ENCODE measurements at regions not wholly inside any gene's neighbourhood (a gene's known extent, or its start where the extent isn't known, plus 50 kb on each side); places are given as distances from the start of the nearest gene placed in this dataset.

- no peaks in the 10 kb centered on the region for H3K4me1 ChIP-seq (ENCODE audit: insufficient read depth, low read length)
- no peak for TF ChIP-seq CTCF (IDR thresholded peaks at IDR 0.05; ENCODE audit: extremely low read depth, low read depth, low read length)
- H3K9me3 ChIP-seq (ENCODE audit: low read depth, low read length), result no peaks in the 10 kb centered on the region
- H2AFZ ChIP-seq (ENCODE audit: low read length), result no peak overlapping the region
- H3K27ac ChIP-seq (ENCODE audit: low read depth, low read length), result no peak overlapping the region
- H3K36me3 ChIP-seq (ENCODE audit: insufficient read depth, low read length), result no peaks in the 10 kb centered on the region
- DNase-seq (ENCODE audit: insufficient read length, low spot score, missing footprints), result no peak
- H3K4me2 ChIP-seq (ENCODE audit: insufficient read depth, low read length), result no peak overlapping the region
- H3K4me3 ChIP-seq (ENCODE audit: insufficient read depth, low read length), result no peak overlapping the region
- H3K79me2 ChIP-seq (ENCODE audit: insufficient read depth, low read length), result no peaks in the 10 kb centered on the region
- no peaks in the 10 kb centered on the region for H4K20me1 ChIP-seq (ENCODE audit: insufficient read depth, low read length)
- peaks cover 30% of the 10 kb centered on the region for H3K27me3 ChIP-seq (ENCODE audit: insufficient read depth, low read length)
Observed at GRCh38 chr12:111193977-111194702, 174.8 kb downstream of the PHETA1 start.

- Histone ChIP-seq H2AFZ (ENCODE audit: low read length) (no peak overlapping the region), H3K9me3 (ENCODE audit: low read depth, low read length) (no peaks in the 10 kb centered on the region), H3K79me2 (ENCODE audit: insufficient read depth, low read length) (no peaks in the 10 kb centered on the region), H3K27ac (ENCODE audit: low read depth, low read length) (no peak overlapping the region), H4K20me1 (ENCODE audit: insufficient read depth, low read length) (no peaks in the 10 kb centered on the region), H3K4me3 (ENCODE audit: insufficient read depth, low read length) (no peak overlapping the region), H3K4me2 (ENCODE audit: insufficient read depth, low read length) (no peak overlapping the region), H3K4me1 (ENCODE audit: insufficient read depth, low read length) (no peaks in the 10 kb centered on the region), H3K27me3 (ENCODE audit: insufficient read depth, low read length) (peaks cover 30% of the 10 kb centered on the region), H3K36me3 (ENCODE audit: insufficient read depth, low read length) (no peaks in the 10 kb centered on the region)
- no peak for DNase-seq (ENCODE audit: insufficient read length, low spot score, missing footprints)
- TF ChIP-seq CTCF (IDR thresholded peaks at IDR 0.05; ENCODE audit: extremely low read depth, low read depth, low read length), result no peak
Observed at GRCh38 chr12:111193496-111193895, 175.4 kb downstream of the PHETA1 start.

GRCh38 chr12:111193067-111193466 lies 175.8 kb downstream of the PHETA1 start:
- Histone ChIP-seq H3K4me1 (ENCODE audit: insufficient read depth, low read length) (no peaks in the 10 kb centered on the region), H3K79me2 (ENCODE audit: insufficient read depth, low read length) (no peaks in the 10 kb centered on the region), H4K20me1 (ENCODE audit: insufficient read depth, low read length) (no peaks in the 10 kb centered on the region), H3K36me3 (ENCODE audit: insufficient read depth, low read length) (no peaks in the 10 kb centered on the region), H2AFZ (ENCODE audit: low read length) (no peak overlapping the region), H3K4me3 (ENCODE audit: insufficient read depth, low read length) (no peak overlapping the region), H3K4me2 (ENCODE audit: insufficient read depth, low read length) (no peak overlapping the region), H3K9me3 (ENCODE audit: low read depth, low read length) (no peaks in the 10 kb centered on the region), H3K27me3 (ENCODE audit: insufficient read depth, low read length) (peaks cover 30% of the 10 kb centered on the region), H3K27ac (ENCODE audit: low read depth, low read length) (no peak overlapping the region)
- TF ChIP-seq CTCF (IDR thresholded peaks at IDR 0.05; ENCODE audit: extremely low read depth, low read depth, low read length), result no peak
- DNase-seq (ENCODE audit: insufficient read length, low spot score, missing footprints), result no peak

- Histone ChIP-seq H3K9me3 (ENCODE audit: low read depth, low read length) (no peaks in the 10 kb centered on the region), H3K4me1 (ENCODE audit: insufficient read depth, low read length) (no peaks in the 10 kb centered on the region), H2AFZ (ENCODE audit: low read length) (no peak overlapping the region), H3K79me2 (ENCODE audit: insufficient read depth, low read length) (no peaks in the 10 kb centered on the region), H3K27me3 (ENCODE audit: insufficient read depth, low read length) (peaks cover 30% of the 10 kb centered on the region), H4K20me1 (ENCODE audit: insufficient read depth, low read length) (no peaks in the 10 kb centered on the region), H3K27ac (ENCODE audit: low read depth, low read length) (no peak overlapping the region), H3K36me3 (ENCODE audit: insufficient read depth, low read length) (no peaks in the 10 kb centered on the region), H3K4me3 (ENCODE audit: insufficient read depth, low read length) (no peak overlapping the region), H3K4me2 (ENCODE audit: insufficient read depth, low read length) (no peak overlapping the region)
- no peak for TF ChIP-seq CTCF (IDR thresholded peaks at IDR 0.05; ENCODE audit: extremely low read depth, low read depth, low read length)
- no peak for DNase-seq (ENCODE audit: insufficient read length, low spot score, missing footprints)
Observed at GRCh38 chr12:111192647-111193046, 176.2 kb downstream of the PHETA1 start.
